ENCODE measurements at regions not wholly inside any gene's neighbourhood (a gene's known extent, or its start where the extent isn't known, plus 50 kb on each side); places are given as distances from the start of the nearest gene placed in this dataset.

DNA sequence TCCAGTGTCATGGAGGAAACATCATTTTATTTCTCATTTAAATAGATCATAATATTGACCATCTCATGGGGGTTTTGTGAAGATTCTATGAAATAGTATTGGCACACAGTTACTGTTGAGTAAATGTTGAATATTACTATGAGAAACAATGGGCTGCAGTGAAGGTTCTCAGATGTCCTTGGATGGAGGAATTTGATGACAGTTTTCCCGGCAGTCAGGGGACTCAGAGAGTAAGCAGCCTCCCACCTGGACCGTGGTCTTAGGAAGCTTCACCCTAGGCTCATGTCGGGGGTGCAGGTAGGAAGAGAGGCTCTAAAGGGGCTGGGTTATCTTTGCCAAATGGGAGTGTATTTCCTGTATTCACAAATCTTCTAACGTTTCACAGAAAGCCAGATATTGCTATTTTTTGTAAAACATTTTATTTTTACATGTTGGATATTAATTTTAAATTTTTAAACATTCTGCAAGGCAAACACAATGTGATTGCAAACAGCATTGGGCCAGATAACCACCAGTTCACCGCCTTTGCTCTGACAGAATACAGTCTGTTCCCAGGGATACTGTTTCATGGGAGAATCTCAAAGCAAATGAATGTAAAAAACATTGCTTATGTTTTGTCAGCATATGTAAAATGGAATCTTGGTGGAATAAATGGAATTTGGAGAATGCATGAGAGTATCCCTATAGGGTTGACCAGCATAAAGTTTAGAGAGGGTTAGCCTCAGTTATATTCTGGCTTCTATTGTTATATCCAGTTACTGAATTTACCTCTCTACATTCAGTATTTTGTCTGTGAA, 380.8 kb upstream of the TMEM132C start:
- DNase-seq (ENCODE audit: low read depth, low spot score) (no peak), FAIRE-seq (no peak)
- intact Hi-C loops (cut with micrococcal nuclease) (no loop called here), dilution Hi-C loops (cut with MboI; ENCODE audit: extremely low pct_ligation_motif_present, low sequenced_read_pairs) (no loop called here)
- H3K9me3 ChIP-seq (replicated peaks; ENCODE audit: control insufficient read depth, insufficient read depth, low read length) = peaks cover 2% of the 10 kb centered on the region
- H3K4me1 ChIP-seq (ENCODE audit: control insufficient read depth, extremely low read depth, insufficient read depth, low read length) = no peaks in the 10 kb centered on the region
- no peak overlapping the region for H3K4me2 ChIP-seq (ENCODE audit: insufficient read depth, low read length)
- no peaks in the 10 kb centered on the region for H3K27me3 ChIP-seq (ENCODE audit: control insufficient read depth in 2 of 2, insufficient read depth in 2 of 2, low read length in 2 of 2)
- no peak overlapping the region for H2AFZ ChIP-seq (ENCODE audit: low read depth, low read length)
- POLR2A ChIA-PET = no interaction called here
- no peak overlapping the region for H3K4me3 ChIP-seq (replicated peaks in 1 of 3; ENCODE audit: insufficient read depth in 1 of 3, low read depth in 1 of 3, low read length in 3 of 3)
- no peaks in the 10 kb centered on the region for H3K9me1 ChIP-seq (replicated peaks; ENCODE audit: control insufficient read depth, extremely low read depth, insufficient read depth, low read length)
- H3K79me2 ChIP-seq (ENCODE audit: control insufficient read depth, insufficient read depth, low read length) = no peaks in the 10 kb centered on the region
- no peaks in the 10 kb centered on the region for H3K36me3 ChIP-seq (ENCODE audit: control insufficient read depth in 2 of 2, extremely low read depth in 1 of 2, insufficient read depth in 2 of 2, low read length in 2 of 2)
- H3K27ac ChIP-seq (ENCODE audit: insufficient read depth, low read depth, low read length) = no peak overlapping the region
- no peak overlapping the region for H3K9ac ChIP-seq (replicated peaks; ENCODE audit: extremely low read depth, insufficient read depth, low read length)
- TF ChIP-seq, protein P1, sequence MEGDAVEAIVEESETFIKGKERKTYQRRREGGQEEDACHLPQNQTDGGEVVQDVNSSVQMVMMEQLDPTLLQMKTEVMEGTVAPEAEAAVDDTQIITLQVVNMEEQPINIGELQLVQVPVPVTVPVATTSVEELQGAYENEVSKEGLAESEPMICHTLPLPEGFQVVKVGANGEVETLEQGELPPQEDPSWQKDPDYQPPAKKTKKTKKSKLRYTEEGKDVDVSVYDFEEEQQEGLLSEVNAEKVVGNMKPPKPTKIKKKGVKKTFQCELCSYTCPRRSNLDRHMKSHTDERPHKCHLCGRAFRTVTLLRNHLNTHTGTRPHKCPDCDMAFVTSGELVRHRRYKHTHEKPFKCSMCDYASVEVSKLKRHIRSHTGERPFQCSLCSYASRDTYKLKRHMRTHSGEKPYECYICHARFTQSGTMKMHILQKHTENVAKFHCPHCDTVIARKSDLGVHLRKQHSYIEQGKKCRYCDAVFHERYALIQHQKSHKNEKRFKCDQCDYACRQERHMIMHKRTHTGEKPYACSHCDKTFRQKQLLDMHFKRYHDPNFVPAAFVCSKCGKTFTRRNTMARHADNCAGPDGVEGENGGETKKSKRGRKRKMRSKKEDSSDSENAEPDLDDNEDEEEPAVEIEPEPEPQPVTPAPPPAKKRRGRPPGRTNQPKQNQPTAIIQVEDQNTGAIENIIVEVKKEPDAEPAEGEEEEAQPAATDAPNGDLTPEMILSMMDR (IDR thresholded peaks at IDR 0.05; ENCODE audit: extremely low read depth in 1 of 2, insufficient read depth in 1 of 2, low read depth in 1 of 2, low read length in 2 of 2) = no peak
- TF ChIP-seq GATA2 (IDR thresholded peaks at IDR 0.05; ENCODE audit: insufficient read depth, insufficient read length, low read depth, low read length) = no peak
- no peak for TF ChIP-seq JUN (IDR thresholded peaks at IDR 0.05; ENCODE audit: borderline replicate concordance, insufficient read depth, insufficient read length, low read depth)
- TF ChIP-seq, protein P2, sequence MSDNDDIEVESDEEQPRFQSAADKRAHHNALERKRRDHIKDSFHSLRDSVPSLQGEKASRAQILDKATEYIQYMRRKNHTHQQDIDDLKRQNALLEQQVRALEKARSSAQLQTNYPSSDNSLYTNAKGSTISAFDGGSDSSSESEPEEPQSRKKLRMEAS (IDR thresholded peaks at IDR 0.05; ENCODE audit: insufficient read depth, insufficient read length) = no peak
- no peak for TF ChIP-seq MYC (IDR thresholded peaks at IDR 0.05; ENCODE audit: low read depth, low read length)
- no peak for TF ChIP-seq POLR2A (IDR thresholded peaks at IDR 0.05; ENCODE audit: low read depth, low read length)
- no peak for TF ChIP-seq FOS (IDR thresholded peaks at IDR 0.05; ENCODE audit: borderline replicate concordance, insufficient read depth, low read length)
- TF ChIP-seq EZH2 (IDR thresholded peaks at IDR 0.05; ENCODE audit: borderline replicate concordance, low read depth, low read length, severe bottlenecking) = no peak
- CTCF ChIA-PET = no interaction called here
- BruUV-seq (replicated peaks) = no TSS peak
- H4K20me1 ChIP-seq (replicated peaks; ENCODE audit: control insufficient read depth, extremely low read depth, insufficient read depth, low read length) = no peaks in the 10 kb centered on the region

Measured in endothelial cell of umbilical vein (primary cell).